Small intestine (tissue), 7 donors: ENCODE measurements at regions not wholly inside any gene's neighbourhood (a gene's known extent, or its start where the extent isn't known, plus 50 kb on each side); places are given as distances from the start of the nearest gene placed in this dataset.
"Not testable (repeated sequence)": the region's sequence is repeated elsewhere in the genome, so short reads cannot be mapped to it uniquely, and the experiment has no call there.

Source experiments
- DNase-seq, 2 donors: peaks; one replicate each; pipeline versions ENCODE4 v3.0.0 to v3.0.0-alpha.2; 2013
- FAIRE-seq: peaks from 2 replicates; lab custom pipeline; 2012; peaks lifted over from hg19 to GRCh38; lab: Jason Lieb, UNC
- H3K27ac ChIP-seq, 3 donors: one replicate each; pipeline ENCODE4 v1.5.1; 2013; ENCODE audit warnings: low read length in 2 of 3, mild to moderate bottlenecking in 2 of 3, control low read depth in 1 of 3, inconsistent platforms in 1 of 3, low read depth in 1 of 3, moderate library complexity in 1 of 3
- H3K27me3 ChIP-seq, 3 donors: one replicate each; pipeline ENCODE4 v1.6.1; 2013; ENCODE audit warnings: low read length in 3 of 3, inconsistent platforms in 1 of 3; ENCODE audit not compliant: control insufficient read depth in 3 of 3, insufficient read depth in 3 of 3
- H3K36me3 ChIP-seq, 3 donors: one replicate each; pipeline ENCODE4 v1.6.1; 2013; ENCODE audit warnings: low read length in 3 of 3, inconsistent platforms in 1 of 3, low read depth in 1 of 3, mild to moderate bottlenecking in 1 of 3, moderate library complexity in 1 of 3; ENCODE audit not compliant: control insufficient read depth in 3 of 3, insufficient read depth in 2 of 3
- H3K4me1 ChIP-seq, 3 donors: one replicate each; pipeline ENCODE4 v1.6.1; 2013; ENCODE audit warnings: low read length in 2 of 3, inconsistent platforms in 1 of 3, low read depth in 1 of 3, mild to moderate bottlenecking in 1 of 3, moderate library complexity in 1 of 3; ENCODE audit not compliant: control insufficient read depth in 3 of 3, insufficient read depth in 2 of 3
- H3K4me3 ChIP-seq, 3 donors: one replicate each; pipeline ENCODE4 v1.5.1; 2013; ENCODE audit warnings: low read length in 3 of 3, control low read depth in 1 of 3, inconsistent platforms in 1 of 3, low read depth in 1 of 3, mild to moderate bottlenecking in 1 of 3, moderate library complexity in 1 of 3
- H3K9me3 ChIP-seq, 2 donors: one replicate each; pipeline ENCODE4 v1.6.1; 2013; ENCODE audit warnings: low read depth in 1 of 2, low read length in 1 of 2; ENCODE audit not compliant: control insufficient read depth in 2 of 2, insufficient read depth in 1 of 2
- WGBS, 3 donors: extraction: QIAGEN DNeasy Blood & Tissue Kit; methylation state at CpG; one replicate each; pipeline ENCODE4 v1.1.7; 2013; 5-methylcytosine and 5-hydroxymethylcytosine counted together
- donor health status: healthy with polysubstance abuse.
- donor health status: control.
- donor health status: control.
- donor health status: Bipolar disorder and iron deficiency.
- donor health status: healthy.

DNA sequence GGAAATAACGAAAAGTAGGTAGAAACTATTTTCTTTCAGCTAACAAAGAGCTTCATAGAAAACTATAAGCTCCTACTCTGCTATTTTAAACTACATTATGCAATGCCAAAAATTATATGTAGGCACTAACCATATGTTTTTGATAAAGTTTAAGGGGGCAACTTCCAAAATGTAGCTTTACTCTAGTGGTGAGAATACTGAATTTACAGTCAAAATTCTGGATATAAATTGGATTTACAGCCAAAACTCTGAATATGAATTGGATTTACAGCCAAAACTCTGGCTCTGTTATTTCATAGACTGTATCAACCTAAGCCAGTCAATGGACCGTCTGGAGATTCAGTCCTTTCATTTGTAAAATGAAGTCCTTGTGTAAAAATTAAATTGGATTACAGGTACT, 86.8 kb upstream of the ANK3 start:
- H3K9me3 ChIP-seq: no peaks in the 10 kb centered on the region
- no peaks in the 10 kb centered on the region for H3K4me1 ChIP-seq
- no peak for DNase-seq
- no peak overlapping the region for H3K27ac ChIP-seq
- no peak overlapping the region for H3K4me3 ChIP-seq
- no peaks in the 10 kb centered on the region for H3K36me3 ChIP-seq
- H3K27me3 ChIP-seq: no peaks in the 10 kb centered on the region
- FAIRE-seq: no peak
- 91 to 97% (median 97%) methylated on average over 2 of the region's 2 CpGs for WGBS, 3 donors

DNA sequence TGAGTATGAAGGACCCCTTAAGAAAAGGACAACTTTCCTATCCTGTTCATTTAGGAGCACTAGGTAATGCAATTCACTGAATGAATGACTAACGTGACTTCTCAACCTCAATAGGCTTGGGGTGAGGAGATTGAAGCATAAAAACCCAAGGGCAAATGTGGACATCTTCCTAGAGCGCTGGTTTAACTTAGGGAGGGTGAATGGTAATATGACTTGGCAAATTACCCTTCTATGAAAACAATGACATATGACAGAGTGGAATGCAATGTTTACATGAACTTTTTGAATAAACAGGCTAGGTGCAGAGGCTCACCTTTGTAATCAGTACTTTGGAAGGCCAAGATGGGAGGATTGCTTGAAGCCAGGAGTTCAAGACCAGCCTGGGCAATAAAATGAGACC, 83.9 kb upstream of the ANK3 start:
- 55 to 84% (median 68%) methylated on average over 2 of the region's 2 CpGs for WGBS, 3 donors
- H3K27me3 ChIP-seq: no peaks in the 10 kb centered on the region
- H3K9me3 ChIP-seq: no peaks in the 10 kb centered on the region
- no peak overlapping the region for H3K27ac ChIP-seq
- FAIRE-seq (no peak), DNase-seq (no peak)
- H3K4me3 ChIP-seq: no peak overlapping the region
- H3K36me3 ChIP-seq: no peaks in the 10 kb centered on the region
- no peaks in the 10 kb centered on the region for H3K4me1 ChIP-seq

DNA sequence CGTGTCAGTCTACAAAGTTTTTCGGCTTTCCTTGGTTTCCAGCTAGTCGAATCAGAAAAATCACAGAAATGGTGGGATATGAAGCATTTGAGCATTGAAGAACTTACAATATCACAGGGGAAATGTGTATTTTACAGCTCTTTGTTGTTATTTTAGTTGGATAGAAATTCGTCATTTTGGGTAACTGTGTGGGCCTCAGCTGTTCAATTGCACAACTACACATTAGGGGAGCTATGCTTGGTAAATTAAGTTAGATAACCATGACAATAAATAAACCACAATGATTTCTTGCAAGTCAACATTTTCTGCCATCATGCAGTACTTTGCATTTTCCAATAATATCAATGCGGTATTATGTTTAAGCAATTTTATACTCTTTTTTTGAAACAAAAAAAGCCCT, 80.4 kb upstream of the ANK3 start:
- Histone ChIP-seq H3K27me3 (no peaks in the 10 kb centered on the region), H3K36me3 (no peaks in the 10 kb centered on the region), H3K4me1 (no peaks in the 10 kb centered on the region), H3K4me3 (no peak overlapping the region), H3K9me3 (no peaks in the 10 kb centered on the region), H3K27ac (no peak overlapping the region)
- 92 to 94% (median 93%) methylated on average over 5 of the region's 5 CpGs for WGBS, 3 donors
- DNase-seq: no peak
- no peak for FAIRE-seq

DNA sequence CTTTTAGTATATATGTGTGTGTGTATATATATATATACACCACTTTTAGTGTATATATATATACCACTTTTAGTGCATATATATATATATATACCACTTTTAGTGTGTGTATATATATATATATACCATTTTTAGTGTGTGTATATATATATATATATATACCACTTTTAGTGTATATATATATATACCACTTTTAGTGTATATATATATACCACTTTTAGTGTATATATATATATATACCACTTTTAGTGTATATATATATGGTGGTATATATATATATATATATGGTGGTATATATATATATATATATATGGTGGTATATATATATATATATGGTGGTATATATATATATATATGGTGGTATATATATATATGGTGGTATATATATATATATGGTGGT, 79.5 kb upstream of the ANK3 start:
- H3K9me3 ChIP-seq, H3K4me3 ChIP-seq: not testable (repeated sequence)
- peak; percentile 99 for FAIRE-seq

DNA sequence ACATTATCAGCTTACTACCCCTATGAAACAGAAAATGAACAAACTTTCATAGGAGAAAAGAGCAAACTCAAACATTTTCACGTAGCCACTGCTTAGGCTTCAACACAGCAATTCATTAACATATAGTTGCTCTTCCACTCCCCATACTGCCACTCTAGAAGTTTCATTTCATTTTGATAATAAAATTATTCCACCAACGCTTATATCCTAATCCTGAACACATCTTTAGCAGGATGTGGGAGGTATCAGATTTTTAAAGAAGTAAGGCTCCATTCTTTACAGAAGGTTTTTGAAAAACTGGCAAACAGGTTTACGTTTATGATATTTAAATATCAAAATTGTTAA, 77.5 kb upstream of the ANK3 start:
- no peaks in the 10 kb centered on the region for H3K9me3 ChIP-seq
- H3K27me3 ChIP-seq: no peaks in the 10 kb centered on the region
- H3K27ac ChIP-seq: no peak overlapping the region
- H3K4me1 ChIP-seq: no peaks in the 10 kb centered on the region
- DNase-seq (no peak), FAIRE-seq (no peak)
- no peak overlapping the region for H3K4me3 ChIP-seq
- WGBS, 3 donors: 82 to 88% (median 85%) methylated on average over 3 of the region's 3 CpGs
- H3K36me3 ChIP-seq: no peaks in the 10 kb centered on the region

More for the DNA sequence above, 79.5 kb upstream of the ANK3 start:
- not testable (repeated sequence) for H3K27me3 ChIP-seq, H3K36me3 ChIP-seq, DNase-seq, H3K4me1 ChIP-seq, H3K27ac ChIP-seq

DNA sequence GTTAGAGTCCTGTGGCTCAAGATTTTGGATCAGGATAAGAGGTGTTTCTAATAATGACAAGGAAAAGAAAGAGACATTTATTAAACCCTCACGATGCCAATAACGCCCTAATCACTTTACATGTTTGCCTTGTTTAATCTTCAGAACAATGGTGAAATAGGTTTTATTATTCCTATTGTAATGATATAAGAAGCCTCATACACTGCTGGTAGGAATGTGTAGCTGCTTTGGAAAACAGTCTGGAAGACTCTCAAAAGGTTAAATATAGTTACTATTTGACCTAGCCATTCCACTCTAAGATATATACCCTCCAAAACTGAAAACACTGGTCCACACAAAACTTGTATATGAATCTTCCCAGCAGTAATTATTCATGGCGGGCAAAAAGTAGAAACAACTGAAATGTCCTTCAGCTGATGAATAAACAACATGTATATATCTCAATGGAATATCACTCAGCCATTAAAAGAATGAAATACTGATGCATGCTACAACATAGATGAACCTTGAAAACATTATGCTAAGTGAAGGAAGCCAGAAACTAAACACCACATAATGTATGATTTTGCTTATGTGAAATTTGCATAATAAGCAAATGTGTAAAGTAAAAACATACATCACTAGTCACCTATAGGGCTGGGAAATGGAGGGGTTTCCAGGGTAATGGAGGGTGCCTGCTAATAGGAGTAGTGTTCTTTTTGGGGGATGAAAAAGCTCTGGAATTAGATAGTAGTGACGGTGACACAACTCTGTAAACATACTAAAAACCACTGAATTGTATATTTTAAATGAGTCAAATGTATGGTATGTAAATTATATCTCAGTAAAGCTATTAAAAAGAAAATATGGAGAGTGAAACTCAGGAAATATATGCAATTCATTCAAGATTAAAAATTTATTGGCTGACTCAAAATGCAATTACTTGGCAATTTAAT, 76.9 kb upstream of the ANK3 start:
- H3K27me3 ChIP-seq: no peaks in the 10 kb centered on the region
- H3K9me3 ChIP-seq: no peaks in the 10 kb centered on the region
- 82 to 94% (median 86%) methylated on average over 4 of the region's 4 CpGs for WGBS, 3 donors
- no peak overlapping the region for H3K27ac ChIP-seq
- H3K4me1 ChIP-seq: no peaks in the 10 kb centered on the region
- no peaks in the 10 kb centered on the region for H3K36me3 ChIP-seq
- H3K4me3 ChIP-seq: no peak overlapping the region
- DNase-seq (no peak), FAIRE-seq (no peak)

DNA sequence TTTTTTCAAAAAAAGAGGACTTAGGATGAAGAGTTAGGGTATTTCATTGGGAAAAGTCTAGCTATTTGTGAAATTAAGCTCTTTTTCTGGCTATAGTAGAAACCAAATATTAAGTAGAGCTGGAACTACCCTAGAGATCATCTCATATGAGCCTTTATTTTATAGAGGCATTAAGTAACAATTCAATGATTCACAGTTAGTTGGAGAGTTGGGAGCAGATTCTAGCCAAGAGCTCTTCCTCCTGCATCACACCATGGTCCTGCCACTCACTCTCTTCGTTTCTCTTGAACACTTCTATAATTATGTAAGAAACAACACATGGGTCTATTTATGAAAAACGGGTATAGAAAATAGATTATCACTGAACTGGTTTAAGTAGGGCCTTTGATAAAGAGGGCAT, 76.1 kb upstream of the ANK3 start:
- WGBS, 3 donors: 67 to 97% (median 75%) methylated on average over 2 of the region's 2 CpGs

DNA sequence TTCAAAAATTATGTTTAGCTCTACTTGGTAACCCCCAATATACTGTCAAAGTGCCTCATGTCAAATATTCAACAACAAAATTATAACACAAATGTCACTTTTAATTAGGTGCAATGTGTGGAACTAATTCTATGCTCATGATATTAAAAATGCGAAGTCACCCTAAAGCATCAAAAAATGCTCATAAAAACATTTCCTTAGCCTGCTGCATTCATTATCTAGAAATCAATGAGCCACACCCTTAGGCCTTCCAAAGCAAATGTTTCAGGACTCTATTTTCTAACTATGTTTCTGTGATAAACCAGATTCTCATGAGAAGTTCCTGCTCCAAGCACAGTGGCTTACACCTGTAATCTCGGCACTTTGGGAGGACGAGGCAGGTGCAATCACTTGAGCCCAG, 75.0 kb upstream of the ANK3 start:
- FAIRE-seq (no peak), DNase-seq (no peak)
- WGBS, 3 donors: 73 to 84% (median 73%) methylated on average over 3 of the region's 3 CpGs
- Histone ChIP-seq H3K36me3 (no peaks in the 10 kb centered on the region), H3K4me3 (no peak overlapping the region), H3K9me3 (no peaks in the 10 kb centered on the region), H3K27ac (no peak overlapping the region), H3K4me1 (no peaks in the 10 kb centered on the region), H3K27me3 (no peaks in the 10 kb centered on the region)

More for the DNA sequence above, 76.1 kb upstream of the ANK3 start:
- Histone ChIP-seq H3K27me3 (no peaks in the 10 kb centered on the region), H3K27ac (no peak overlapping the region), H3K4me3 (no peak overlapping the region), H3K9me3 (no peaks in the 10 kb centered on the region), H3K4me1 (no peaks in the 10 kb centered on the region), H3K36me3 (no peaks in the 10 kb centered on the region)
- FAIRE-seq (no peak), DNase-seq (no peak)

DNA sequence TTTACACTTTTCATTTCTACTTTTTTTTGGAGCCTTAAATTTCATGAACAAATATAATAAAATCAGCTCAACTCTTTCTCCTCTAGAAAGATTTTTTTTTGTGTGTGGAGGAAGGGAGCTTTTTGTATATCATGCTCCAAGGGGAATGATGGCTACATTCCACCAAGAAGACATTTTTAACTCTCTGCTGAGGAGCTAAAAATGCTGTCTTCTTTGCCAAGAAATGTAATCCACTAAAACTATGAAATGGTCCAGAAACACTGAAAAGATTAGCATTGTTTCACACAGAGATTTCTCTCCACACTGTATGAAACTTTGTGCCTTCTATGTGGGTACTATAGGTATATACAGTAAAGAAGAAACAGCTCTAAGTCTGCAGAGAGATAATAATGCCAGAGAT, 74.1 kb upstream of the ANK3 start:
- no peak overlapping the region for H3K27ac ChIP-seq
- H3K4me1 ChIP-seq: no peaks in the 10 kb centered on the region
- no peaks in the 10 kb centered on the region for H3K9me3 ChIP-seq
- no peak for FAIRE-seq
- no peak overlapping the region for H3K4me3 ChIP-seq
- H3K27me3 ChIP-seq: no peaks in the 10 kb centered on the region
- DNase-seq: no peak
- H3K36me3 ChIP-seq: no peaks in the 10 kb centered on the region
